ENCODE measurements at regions not wholly inside any gene's neighbourhood (a gene's known extent, or its start where the extent isn't known, plus 50 kb on each side); places are given as distances from the start of the nearest gene placed in this dataset.

DNA sequence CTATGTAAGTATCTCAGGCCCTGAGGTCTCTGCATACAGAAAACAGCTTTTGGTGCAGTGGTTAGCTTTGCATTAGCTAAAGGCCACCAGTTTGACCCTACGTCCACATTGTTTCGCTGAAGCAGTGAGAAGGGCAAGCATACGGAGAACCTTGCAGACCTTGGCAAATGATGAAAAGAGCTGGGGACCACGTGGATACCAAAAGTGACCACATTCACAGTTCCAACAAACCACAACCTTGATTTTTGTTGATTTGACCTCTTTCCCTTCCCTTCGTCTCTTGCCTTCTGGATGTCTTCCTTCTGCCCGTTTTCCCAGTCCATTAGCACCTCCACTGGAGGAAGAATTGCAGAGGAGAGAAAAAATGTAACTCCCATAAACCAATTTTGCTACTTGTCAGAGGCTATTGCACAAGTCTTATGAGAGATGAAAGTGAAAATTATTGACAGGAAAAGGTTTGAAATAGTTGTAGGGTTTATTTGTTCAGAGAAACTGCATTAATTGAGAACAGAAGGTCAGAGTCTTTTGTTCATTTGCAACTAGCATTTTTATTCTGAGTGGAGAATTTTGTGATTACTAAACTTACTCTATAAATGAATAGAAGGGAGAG lies 293.9 kb upstream of the HTR2A start:
- TF ChIP-seq, protein P1, sequence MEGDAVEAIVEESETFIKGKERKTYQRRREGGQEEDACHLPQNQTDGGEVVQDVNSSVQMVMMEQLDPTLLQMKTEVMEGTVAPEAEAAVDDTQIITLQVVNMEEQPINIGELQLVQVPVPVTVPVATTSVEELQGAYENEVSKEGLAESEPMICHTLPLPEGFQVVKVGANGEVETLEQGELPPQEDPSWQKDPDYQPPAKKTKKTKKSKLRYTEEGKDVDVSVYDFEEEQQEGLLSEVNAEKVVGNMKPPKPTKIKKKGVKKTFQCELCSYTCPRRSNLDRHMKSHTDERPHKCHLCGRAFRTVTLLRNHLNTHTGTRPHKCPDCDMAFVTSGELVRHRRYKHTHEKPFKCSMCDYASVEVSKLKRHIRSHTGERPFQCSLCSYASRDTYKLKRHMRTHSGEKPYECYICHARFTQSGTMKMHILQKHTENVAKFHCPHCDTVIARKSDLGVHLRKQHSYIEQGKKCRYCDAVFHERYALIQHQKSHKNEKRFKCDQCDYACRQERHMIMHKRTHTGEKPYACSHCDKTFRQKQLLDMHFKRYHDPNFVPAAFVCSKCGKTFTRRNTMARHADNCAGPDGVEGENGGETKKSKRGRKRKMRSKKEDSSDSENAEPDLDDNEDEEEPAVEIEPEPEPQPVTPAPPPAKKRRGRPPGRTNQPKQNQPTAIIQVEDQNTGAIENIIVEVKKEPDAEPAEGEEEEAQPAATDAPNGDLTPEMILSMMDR (conservative IDR thresholded peaks at IDR 0.05) = no peak
- no peak for TF ChIP-seq ZFX (IDR thresholded peaks at IDR 0.05)

All from C4-2B (cell line).